HS-5 (cell line): ENCODE measurements at regions not wholly inside any gene's neighbourhood (a gene's known extent, or its start where the extent isn't known, plus 50 kb on each side); places are given as distances from the start of the nearest gene placed in this dataset.

Experiments used
- DNase-seq: peaks from one replicate; pipeline ENCODE4 v3.0.0-alpha.2; 2012; ENCODE audit warnings: low read depth

DNA sequence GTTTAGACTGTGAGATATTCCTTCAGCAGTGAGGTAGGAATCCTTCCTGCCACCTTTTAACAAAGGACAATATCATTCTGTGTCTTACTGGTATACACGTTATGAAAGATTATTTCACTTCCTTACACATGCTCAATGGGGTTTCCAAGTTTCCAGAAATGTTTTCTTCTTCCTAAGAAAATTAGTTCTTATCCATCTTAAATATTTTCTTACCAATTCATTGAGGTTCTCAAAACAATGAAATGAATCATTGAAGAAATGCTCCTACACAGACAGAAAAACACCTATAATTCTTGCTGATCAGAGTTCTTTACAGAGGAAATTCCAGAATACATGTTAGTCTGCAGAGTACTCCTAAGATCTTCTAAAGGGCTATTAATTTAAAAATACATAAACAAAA lies 51.4 kb upstream of the SEC61G start:
- DNase-seq = no peak

DNA sequence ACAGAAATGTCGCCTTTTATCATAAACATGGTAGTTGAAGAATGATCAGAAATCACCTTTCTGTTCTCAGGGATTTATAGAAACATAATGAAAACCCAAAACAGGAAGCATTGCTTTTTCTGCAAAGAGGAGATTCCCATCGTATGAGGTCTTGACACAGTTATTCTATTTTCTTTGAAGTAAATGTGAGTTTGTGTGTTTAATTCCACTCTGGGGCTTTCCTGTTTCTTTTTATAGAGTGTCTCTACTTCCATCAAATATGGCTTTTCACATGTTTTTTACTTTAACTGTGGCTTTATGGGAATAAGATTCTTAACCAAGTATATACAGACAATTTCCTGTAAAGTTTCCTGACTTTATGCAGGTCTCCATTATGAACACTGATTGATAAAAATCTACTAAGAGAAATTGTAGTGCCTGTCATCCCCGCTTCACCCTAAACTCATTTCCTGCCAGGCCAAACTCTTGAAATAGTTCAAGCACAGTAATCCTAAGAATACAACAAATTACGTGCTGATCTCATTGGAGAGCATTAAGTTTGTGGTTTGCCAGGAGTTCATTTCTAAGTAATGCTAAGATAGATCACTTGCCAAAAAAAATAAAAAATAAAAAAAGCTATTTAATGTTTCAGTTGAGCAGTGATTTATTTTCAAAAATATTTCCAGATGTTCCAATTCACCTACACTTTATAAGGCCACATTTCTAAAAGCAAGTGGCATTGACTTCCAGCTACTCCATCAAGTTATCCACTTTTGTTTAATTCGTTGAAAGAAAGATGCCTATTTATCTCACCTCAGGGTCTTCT lies 52.2 kb upstream of the SEC61G start:
- DNase-seq = peak; percentile 34

DNA sequence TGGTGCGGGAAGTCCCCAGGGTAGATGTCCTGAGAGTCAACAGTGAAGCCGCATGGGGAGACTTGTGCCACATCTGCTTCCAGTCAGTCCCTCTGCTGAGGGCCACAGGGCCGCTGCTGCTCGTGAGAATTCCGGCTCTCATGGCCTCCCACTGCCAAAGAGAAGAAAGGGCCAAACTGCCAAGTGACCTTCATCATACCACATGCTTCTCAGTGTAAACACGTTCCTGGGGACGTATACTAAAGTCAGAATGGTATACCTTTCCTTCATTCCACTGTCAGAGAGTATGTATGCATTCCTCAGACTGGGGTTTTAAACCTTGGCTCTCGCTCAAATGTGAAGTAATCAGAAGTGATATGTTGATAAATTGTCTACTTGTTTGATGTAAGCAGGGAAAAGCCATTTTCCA lies 52.8 kb upstream of the SEC61G start:
- no peak for DNase-seq

- no peak for DNase-seq
Measured at GRCh38 chr7:54812756-54813322, 53.8 kb upstream of the SEC61G start.

GRCh38 chr7:54813398-54813797 lies 54.4 kb upstream of the SEC61G start:
- no peak for DNase-seq

DNA sequence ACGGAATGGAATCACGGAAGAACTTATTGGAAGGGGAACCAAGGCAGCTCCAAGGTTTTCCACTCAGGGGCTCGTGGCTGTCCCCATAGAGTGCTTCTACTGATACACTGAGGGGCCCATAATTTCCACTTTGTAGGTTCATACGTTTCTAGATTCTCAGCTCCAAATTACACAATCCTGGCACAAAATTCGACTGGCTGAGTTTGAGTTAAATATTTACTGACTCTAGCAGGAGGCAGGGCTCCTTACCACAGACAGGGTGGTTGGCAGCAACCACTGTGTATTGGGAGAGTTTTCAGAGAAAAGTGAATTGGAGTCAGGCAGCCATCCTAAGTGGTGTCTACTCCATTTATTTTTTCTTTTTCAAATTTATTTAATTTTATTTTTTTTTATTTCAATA lies 55.4 kb upstream of the SEC61G start:
- DNase-seq = no peak

- no peak for DNase-seq
Measured at GRCh38 chr7:54817152-54817551, 58.1 kb upstream of the SEC61G start.

DNA sequence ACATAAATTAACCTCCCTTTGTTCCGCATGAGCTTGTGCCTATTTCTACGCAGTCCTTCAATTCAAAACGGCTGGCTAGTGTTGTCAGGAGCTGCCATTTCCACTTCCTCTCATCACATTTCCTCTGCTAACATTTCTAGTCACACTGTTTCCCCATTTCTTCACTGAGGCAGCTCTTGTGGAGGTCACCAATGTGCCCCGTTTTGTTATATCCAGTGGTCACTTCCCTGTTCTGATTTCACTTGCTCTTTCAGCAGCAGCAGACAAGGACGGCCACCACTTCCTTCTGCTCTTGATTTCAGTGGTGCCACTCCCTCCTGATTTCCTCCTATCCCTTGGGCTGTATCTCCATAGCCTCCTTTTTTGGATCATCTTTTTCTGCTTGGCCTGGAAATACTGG lies 64.8 kb upstream of the SEC61G start:
- no peak for DNase-seq

GRCh38 chr7:54824655-54825054 lies 65.6 kb upstream of the SEC61G start:
- DNase-seq = no peak

DNA sequence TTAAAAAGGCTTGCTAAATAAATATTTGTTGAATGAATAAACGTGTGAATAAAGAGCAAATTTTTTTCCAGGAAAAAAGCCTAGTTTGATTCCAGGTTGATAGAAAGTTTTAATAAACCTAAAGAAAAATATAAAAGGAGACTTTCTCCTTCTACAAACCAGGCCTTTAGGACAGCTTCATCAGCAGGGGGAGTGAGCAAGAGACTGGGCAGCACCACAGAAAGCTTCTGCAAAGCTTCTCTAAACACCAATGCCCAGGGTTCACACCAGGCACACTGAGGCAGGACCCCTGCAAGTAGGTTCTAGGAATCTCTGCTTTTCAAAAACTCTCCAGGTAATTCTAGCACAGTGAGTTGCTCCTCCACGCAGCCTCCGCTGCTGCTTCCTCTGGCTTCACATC lies 66.4 kb upstream of the SEC61G start:
- DNase-seq = no peak

- no peak for DNase-seq
Measured at GRCh38 chr7:54827734-54828133, 68.7 kb upstream of the SEC61G start.

GRCh38 chr7:54831046-54831643 lies 72.1 kb upstream of the SEC61G start:
- DNase-seq = no peak

GRCh38 chr7:54831644-54832095 lies 72.7 kb upstream of the SEC61G start:
- no peak for DNase-seq

DNA sequence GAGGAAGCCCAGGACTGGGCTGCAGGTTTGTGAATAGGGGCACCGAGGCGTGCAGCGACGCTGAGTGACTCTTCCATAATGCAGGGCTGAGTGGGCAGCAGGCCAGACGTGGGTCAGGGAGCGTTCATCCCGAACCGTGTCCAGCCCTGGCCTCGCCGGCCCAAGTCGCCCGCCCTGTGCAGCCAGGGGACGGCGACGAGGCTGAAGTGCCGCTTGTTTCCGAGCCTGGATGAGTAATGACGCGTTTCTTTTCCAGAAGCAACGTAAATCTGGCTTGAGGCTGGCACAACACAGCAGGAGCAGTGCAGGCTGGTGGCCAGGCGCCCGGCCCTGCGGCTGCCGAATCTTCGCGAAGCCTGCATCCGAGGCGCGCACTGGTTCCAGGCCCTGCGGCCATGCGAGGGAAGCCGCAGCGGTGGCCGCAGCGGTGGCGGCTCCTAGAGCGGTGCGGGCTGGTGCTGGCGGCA lies 74.0 kb upstream of the SEC61G start:
- no peak for DNase-seq

GRCh38 chr7:54837168-54837567 lies 78.2 kb upstream of the SEC61G start:
- no peak for DNase-seq

- DNase-seq = no peak
Measured at GRCh38 chr7:54837761-54838160, 78.8 kb upstream of the SEC61G start.

- DNase-seq = no peak
Measured at GRCh38 chr7:54838175-54838910, 79.3 kb upstream of the SEC61G start.

GRCh38 chr7:54839575-54840213 lies 80.7 kb upstream of the SEC61G start:
- DNase-seq = no peak

GRCh38 chr7:54841772-54842697 lies 83.0 kb upstream of the SEC61G start:
- peak; percentile 20 for DNase-seq

DNA sequence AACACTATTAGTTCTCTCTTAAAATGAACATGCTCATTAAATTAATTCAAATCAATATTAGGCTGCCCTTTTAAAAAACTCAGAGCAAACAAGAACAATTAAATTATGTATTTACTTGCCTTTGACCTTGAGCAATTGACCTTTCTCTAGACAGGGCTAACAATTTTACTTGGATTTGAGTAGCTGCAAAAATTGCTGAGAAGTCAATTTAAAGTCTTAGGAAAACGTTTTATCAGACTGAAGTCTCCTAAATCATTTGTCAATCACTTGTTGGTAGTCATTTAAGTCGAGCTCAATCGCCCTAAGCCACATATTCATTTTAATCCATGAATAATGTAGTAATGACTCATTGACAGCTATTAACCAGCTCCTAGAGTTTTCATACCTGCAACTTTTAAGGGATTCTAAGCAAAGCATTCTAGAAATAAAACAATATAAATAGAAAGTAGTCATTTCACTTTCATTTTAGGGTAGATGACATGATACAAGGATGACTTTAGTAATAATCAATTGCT lies 84.9 kb upstream of the SEC61G start:
- no peak for DNase-seq

GRCh38 chr7:54846273-54846672 lies 87.3 kb upstream of the SEC61G start:
- DNase-seq = no peak
